Tibial artery (tissue), 4 donors: ENCODE measurements at regions not wholly inside any gene's neighbourhood (a gene's known extent, or its start where the extent isn't known, plus 50 kb on each side); places are given as distances from the start of the nearest gene placed in this dataset.

Source experiments
- DNase-seq, 2 donors: peaks; one replicate each; pipeline ENCODE4 v3.0.0-alpha.2; 2019
- H3K27ac ChIP-seq, 2 donors: fragments of 200-600 bp; sonication (generic) in 1 of 2; 1 replicate in 1 of 2; 2 replicates in 1 of 2; pipeline ENCODE4 v1.5.1; 2018 to 2019; ENCODE audit warnings: mild to moderate bottlenecking in 1 of 2
- H3K27me3 ChIP-seq, 2 donors: fragments of 200-600 bp; sonication (generic) in 1 of 2; one replicate each; pipeline versions ENCODE4 v1.5.1 to v1.6.0; 2016 to 2019
- H3K36me3 ChIP-seq, 3 donors: fragments of 200-600 bp; sonication (generic) in 2 of 3; one replicate each; pipeline ENCODE4 v1.5.1; 2016 to 2019; ENCODE audit warnings: mild to moderate bottlenecking in 2 of 3
- H3K4me1 ChIP-seq, 4 donors: fragments of 200-600 bp; sonication (generic) in 2 of 4; 1 replicate in 3 of 4; 2 replicates in 1 of 4; pipeline ENCODE4 v1.5.1; 2016 to 2019
- H3K4me3 ChIP-seq, 2 donors: fragments of 200-600 bp; sonication (generic) in 1 of 2; 1 replicate in 1 of 2; 2 replicates in 1 of 2; pipeline ENCODE4 v1.5.1; 2018 to 2019; ENCODE audit warnings: mild to moderate bottlenecking in 2 of 2
- H3K9me3 ChIP-seq, 3 donors: fragments of 200-600 bp; sonication (generic) in 1 of 3; one replicate each; pipeline ENCODE4 v1.5.1; 2016 to 2019
- intact Hi-C: fragments of 100-400 bp; cut with DNase I; formaldehyde crosslinking; loops from one replicate; pipeline ENCODE4 v1.15.0; 2023; ENCODE audit warnings: low total_unique reads
- TF ChIP-seq, protein P1 (sequence below), 2 experiments: fragments of 200-600 bp in 1 of 2; fragments of 450-650 bp in 1 of 2; IDR thresholded peaks; one replicate each; pipeline ENCODE4 v1.5.1; 2017 to 2019; ENCODE audit warnings: antibody characterized with exemption in 2 of 2, mild to moderate bottlenecking in 1 of 2, moderate library complexity in 1 of 2

DNA sequence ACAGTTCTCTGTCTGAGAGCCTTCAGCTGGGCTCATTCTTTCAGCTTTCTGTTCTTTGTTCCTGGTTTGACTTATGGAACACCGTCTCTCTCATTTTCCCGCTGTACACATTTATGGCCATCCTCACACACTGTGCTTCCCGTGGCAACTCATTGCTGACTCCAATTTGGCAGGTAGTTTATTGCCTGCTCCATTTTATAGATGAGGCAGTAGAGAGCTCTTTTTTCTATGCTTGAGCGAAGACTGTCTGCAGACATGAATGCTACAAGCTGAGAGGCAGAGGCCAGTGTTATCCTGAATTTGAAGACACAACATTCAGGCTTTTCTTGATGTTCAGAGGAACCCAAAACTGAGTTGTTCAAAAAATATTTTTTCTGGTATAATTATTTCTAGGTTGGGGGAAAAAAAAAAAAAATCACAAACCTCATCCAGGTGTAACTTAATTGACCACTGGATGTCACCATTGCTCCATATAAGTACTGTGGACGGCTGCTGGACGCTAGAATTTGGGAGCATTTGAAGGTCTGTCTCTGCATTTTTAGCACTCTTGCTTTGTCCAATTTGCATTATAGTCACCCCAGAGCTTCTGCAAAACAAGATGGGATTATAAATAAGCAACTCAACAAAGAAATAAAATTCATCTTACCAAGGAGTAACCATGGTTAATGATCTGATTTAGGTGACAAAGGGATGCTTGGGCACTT is 83.5 kb downstream of the HRH4 start:
- intact Hi-C loops: no loop called here
- no peaks in the 10 kb centered on the region for H3K36me3 ChIP-seq

DNA sequence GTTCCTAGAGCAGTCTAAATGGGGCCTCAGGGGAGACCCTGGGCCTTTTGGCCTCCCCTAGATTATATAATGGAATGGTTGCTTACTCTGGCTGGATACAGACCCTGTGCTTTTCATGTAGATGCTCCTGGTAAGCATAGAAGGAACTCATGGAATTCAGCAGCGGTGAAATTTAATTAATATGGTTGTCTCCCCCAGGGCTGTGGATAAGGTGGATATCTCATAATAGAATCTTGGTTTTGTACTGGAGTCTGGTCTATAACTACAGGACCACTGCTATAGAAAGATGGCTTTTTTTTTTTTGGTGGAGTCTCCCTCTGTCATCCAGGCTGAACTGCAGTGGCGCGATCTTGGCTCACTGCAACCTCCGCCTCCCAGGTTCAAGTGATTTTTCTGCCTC is 84.5 kb downstream of the HRH4 start:
- no peak overlapping the region for H3K4me3 ChIP-seq
- intact Hi-C loops: no loop called here
- H3K9me3 ChIP-seq: no peaks in the 10 kb centered on the region
- H3K4me1 ChIP-seq: no peaks in the 10 kb centered on the region
- no peaks in the 10 kb centered on the region for H3K36me3 ChIP-seq
- TF ChIP-seq, protein P1, sequence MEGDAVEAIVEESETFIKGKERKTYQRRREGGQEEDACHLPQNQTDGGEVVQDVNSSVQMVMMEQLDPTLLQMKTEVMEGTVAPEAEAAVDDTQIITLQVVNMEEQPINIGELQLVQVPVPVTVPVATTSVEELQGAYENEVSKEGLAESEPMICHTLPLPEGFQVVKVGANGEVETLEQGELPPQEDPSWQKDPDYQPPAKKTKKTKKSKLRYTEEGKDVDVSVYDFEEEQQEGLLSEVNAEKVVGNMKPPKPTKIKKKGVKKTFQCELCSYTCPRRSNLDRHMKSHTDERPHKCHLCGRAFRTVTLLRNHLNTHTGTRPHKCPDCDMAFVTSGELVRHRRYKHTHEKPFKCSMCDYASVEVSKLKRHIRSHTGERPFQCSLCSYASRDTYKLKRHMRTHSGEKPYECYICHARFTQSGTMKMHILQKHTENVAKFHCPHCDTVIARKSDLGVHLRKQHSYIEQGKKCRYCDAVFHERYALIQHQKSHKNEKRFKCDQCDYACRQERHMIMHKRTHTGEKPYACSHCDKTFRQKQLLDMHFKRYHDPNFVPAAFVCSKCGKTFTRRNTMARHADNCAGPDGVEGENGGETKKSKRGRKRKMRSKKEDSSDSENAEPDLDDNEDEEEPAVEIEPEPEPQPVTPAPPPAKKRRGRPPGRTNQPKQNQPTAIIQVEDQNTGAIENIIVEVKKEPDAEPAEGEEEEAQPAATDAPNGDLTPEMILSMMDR (IDR thresholded peaks at IDR 0.05): no peak
- no peak for DNase-seq
- no peak overlapping the region for H3K27ac ChIP-seq
- no peaks in the 10 kb centered on the region for H3K27me3 ChIP-seq

More for the DNA sequence above, 83.5 kb downstream of the HRH4 start:
- H3K27me3 ChIP-seq: peaks cover 0 to 2% of the 10 kb centered on the region in 2 donors
- no peaks in the 10 kb centered on the region for H3K9me3 ChIP-seq
- no peak for DNase-seq
- TF ChIP-seq, protein P1 (IDR thresholded peaks at IDR 0.05): peak in 1 of 2 experiments; percentile 11
- H3K4me3 ChIP-seq: no peak overlapping the region
- H3K4me1 ChIP-seq: no peaks in the 10 kb centered on the region
- H3K27ac ChIP-seq: no peak overlapping the region

DNA sequence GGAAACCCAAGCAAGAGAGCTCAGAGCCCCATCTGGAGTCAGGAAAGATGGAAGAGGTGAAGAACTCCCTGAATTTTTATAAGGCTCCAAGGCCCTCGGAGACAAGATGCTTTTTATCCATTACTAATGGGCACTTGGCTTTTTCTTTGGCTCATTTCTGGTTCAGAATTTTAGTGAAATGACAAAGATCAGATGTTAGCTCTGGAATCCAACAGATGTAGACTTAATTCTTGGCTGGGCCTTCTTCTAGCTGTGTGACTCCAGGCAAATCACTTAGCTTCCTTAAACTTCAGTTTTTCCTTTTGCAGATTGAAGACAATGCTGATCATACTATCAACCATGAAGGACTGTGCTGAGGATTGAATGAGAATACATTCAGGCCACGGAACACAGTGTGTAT is 85.2 kb downstream of the HRH4 start:
- TF ChIP-seq, protein P1 (IDR thresholded peaks at IDR 0.05): no peak
- H3K9me3 ChIP-seq: no peaks in the 10 kb centered on the region
- no peaks in the 10 kb centered on the region for H3K36me3 ChIP-seq
- no peaks in the 10 kb centered on the region for H3K4me1 ChIP-seq
- H3K27me3 ChIP-seq: no peaks in the 10 kb centered on the region
- H3K27ac ChIP-seq: no peak overlapping the region
- H3K4me3 ChIP-seq: no peak overlapping the region
- no peak for DNase-seq
- intact Hi-C loops: no loop called here

DNA sequence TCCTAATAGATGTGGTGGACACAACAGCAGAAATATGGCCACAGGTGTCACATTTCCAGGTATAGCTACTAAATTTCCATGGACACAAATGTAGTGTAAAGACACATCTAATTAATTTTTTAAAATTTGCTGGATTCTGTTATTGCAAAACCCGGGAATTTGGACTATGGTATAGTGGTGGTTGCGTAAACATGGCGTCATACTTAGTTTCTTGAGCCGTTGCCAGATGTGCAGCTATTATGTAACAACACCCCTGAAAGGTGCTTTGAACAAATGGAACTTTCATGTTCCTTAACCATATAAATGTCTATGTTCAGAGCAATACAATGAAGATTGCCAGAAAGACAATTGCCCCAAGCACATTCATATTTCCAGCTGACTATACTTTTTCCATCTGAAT is 85.9 kb downstream of the HRH4 start:
- Histone ChIP-seq H3K4me3 (no peak overlapping the region), H3K27me3 (no peaks in the 10 kb centered on the region), H3K9me3 (no peaks in the 10 kb centered on the region), H3K4me1 (no peaks in the 10 kb centered on the region), H3K36me3 (no peaks in the 10 kb centered on the region), H3K27ac (no peak overlapping the region)
- TF ChIP-seq, protein P1 (IDR thresholded peaks at IDR 0.05): no peak
- DNase-seq: no peak
- intact Hi-C loops: no loop called here

DNA sequence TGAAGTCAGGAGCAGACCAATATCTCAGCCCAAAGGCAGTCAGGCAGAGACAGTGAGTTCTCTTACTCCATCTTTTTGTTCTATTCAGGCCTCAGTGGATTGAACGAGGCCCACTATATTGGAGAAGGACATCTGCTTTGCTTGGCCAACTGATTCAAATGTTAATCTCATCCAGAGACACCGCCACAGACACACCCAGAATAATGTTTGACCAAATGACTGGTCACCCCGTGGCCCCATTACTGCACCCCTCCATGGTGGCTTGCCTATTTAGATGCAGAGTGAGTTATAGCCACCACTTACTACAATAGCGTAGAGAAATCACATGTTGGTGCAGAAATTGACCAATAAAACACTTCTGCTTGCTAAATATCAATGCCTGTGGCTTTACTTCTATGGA is 88.1 kb downstream of the HRH4 start:
- H3K4me3 ChIP-seq: no peak overlapping the region
- intact Hi-C loops: no loop called here
- DNase-seq: no peak
- no peaks in the 10 kb centered on the region for H3K27me3 ChIP-seq
- no peaks in the 10 kb centered on the region for H3K9me3 ChIP-seq
- no peak overlapping the region for H3K27ac ChIP-seq
- TF ChIP-seq, protein P1 (IDR thresholded peaks at IDR 0.05): no peak
- H3K36me3 ChIP-seq: no peaks in the 10 kb centered on the region
- no peaks in the 10 kb centered on the region for H3K4me1 ChIP-seq

DNA sequence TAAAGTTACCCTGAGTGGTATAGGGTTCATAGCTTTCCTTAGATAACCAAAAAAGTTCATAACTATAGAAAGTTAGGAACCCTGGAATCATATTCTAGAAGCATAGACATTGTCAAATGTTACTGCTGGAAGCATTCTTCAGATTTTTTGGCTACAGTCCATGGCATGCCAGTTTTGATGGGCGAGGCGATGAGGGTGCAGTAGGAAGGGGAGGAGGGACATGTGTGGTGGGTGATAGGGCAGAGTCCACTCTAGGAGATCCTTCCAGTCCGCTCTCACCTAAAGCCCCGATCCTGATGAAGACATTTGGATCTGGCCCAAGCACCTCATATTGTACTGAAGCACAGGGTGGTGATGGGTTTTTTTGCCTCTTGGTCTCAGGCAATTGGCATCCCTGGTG is 91.8 kb downstream of the HRH4 start:
- H3K36me3 ChIP-seq: no peaks in the 10 kb centered on the region
- TF ChIP-seq, protein P1 (IDR thresholded peaks at IDR 0.05): no peak
- no peaks in the 10 kb centered on the region for H3K9me3 ChIP-seq
- intact Hi-C loops: no loop called here
- H3K4me3 ChIP-seq: no peak overlapping the region
- DNase-seq: no peak
- H3K4me1 ChIP-seq: no peaks in the 10 kb centered on the region
- H3K27ac ChIP-seq: no peak overlapping the region
- H3K27me3 ChIP-seq: no peaks in the 10 kb centered on the region
